H1 (cell line): ENCODE measurements at regions not wholly inside any gene's neighbourhood (a gene's known extent, or its start where the extent isn't known, plus 50 kb on each side); places are given as distances from the start of the nearest gene placed in this dataset.

ENCODE experiments used
- CTCF ChIA-PET: fragments of 300-600 bp; sonication (Branson Sonifier 250); formaldehyde crosslinking; loops from one replicate; lab custom pipeline; 2021; ENCODE audit not compliant: partially characterized antibody; lab: Charles Lee
- POLR2A ChIA-PET: fragments of 300-600 bp; sonication (Branson Sonifier 250); formaldehyde crosslinking; loops from one replicate; lab custom pipeline; 2021; ENCODE audit warnings: inconsistent platforms; ENCODE audit not compliant: partially characterized antibody; lab: Charles Lee
- DNase-seq, 2 experiments: peaks; one replicate each; pipeline versions ENCODE4 v3.0.0 to v3.0.0-alpha.2; 2010 to 2022; ENCODE audit warnings: low spot score in 2 of 2, low read depth in 1 of 2, mixed read lengths in 1 of 2
- FAIRE-seq: peaks from 2 replicates; lab custom pipeline; 2011; peaks lifted over from hg19 to GRCh38; lab: Jason Lieb, UNC
- H2AFZ ChIP-seq: 2 replicates; pipeline ENCODE4 v1.8.1; 2012; ENCODE audit warnings: low read length, inconsistent platforms
- H2AK5ac ChIP-seq: 2 replicates; pipeline ENCODE4 v1.6.1; 2013; ENCODE audit warnings: low read depth, low read length
- H2BK120ac ChIP-seq: replicated peaks from 2 replicates; pipeline ENCODE3; 2013; ENCODE audit warnings: low read depth, low read length, inconsistent platforms
- H2BK12ac ChIP-seq: 2 replicates; pipeline ENCODE4 v1.6.1; 2013; ENCODE audit warnings: low read depth, low read length
- H2BK15ac ChIP-seq: 2 replicates; pipeline ENCODE4 v1.6.1; 2013; ENCODE audit warnings: low read length
- H2BK20ac ChIP-seq: 2 replicates; pipeline ENCODE4 v1.6.1; 2013; ENCODE audit warnings: low read length
- H2BK5ac ChIP-seq: 2 replicates; pipeline ENCODE4 v1.6.1; 2013; ENCODE audit warnings: low read depth, low read length
- H3K14ac ChIP-seq: 2 replicates; pipeline ENCODE4 v1.6.1; 2013; ENCODE audit warnings: inconsistent platforms; ENCODE audit not compliant: insufficient read length
- H3K18ac ChIP-seq: 2 replicates; pipeline ENCODE4 v1.6.1; 2013; ENCODE audit warnings: low read length; ENCODE audit errors: extremely low read depth
- H3K23ac ChIP-seq: 2 replicates; pipeline ENCODE4 v1.6.1; 2013; ENCODE audit warnings: inconsistent platforms; ENCODE audit not compliant: insufficient read length
- H3K23me2 ChIP-seq: 2 replicates; pipeline ENCODE4 v1.6.1; 2013; ENCODE audit warnings: low read depth, low read length
- H3K27ac ChIP-seq: 2 replicates; pipeline ENCODE4 v1.6.1; 2011; ENCODE audit warnings: low read depth, low read length, inconsistent platforms
- H3K27me3 ChIP-seq, 4 experiments: replicated peaks in 1 of 4; 1 replicate in 1 of 4; 2 replicates in 3 of 4; pipeline versions ENCODE4 v1.6.1 to v1.8.1; 2011 to 2013; ENCODE audit warnings: low read length in 3 of 4, mild to moderate bottlenecking in 3 of 4, inconsistent platforms in 2 of 4, mixed read lengths in 2 of 4, moderate library complexity in 1 of 4; ENCODE audit not compliant: control insufficient read depth in 3 of 4, insufficient read depth in 3 of 4; ENCODE audit errors: extremely low read depth in 1 of 4
- H3K36me3 ChIP-seq, 4 experiments: 2 replicates each; pipeline versions ENCODE4 v1.6.1 to v1.8.1; 2011 to 2013; ENCODE audit warnings: mild to moderate bottlenecking in 4 of 4, low read length in 3 of 4, moderate library complexity in 2 of 4, control low read depth in 1 of 4, inconsistent platforms in 1 of 4; ENCODE audit not compliant: insufficient read depth in 4 of 4, control insufficient read depth in 2 of 4
- H3K4ac ChIP-seq: replicated peaks from 2 replicates; pipeline ENCODE3; 2013; ENCODE audit warnings: low read length, low read depth, mixed read lengths, inconsistent platforms; ENCODE audit not compliant: insufficient read length
- H3K4me1 ChIP-seq, 4 experiments: replicated peaks in 1 of 4; 1 replicate in 1 of 4; 2 replicates in 3 of 4; pipeline versions ENCODE4 v1.6.1 to v1.8.1; 2011 to 2013; ENCODE audit warnings: low read length in 3 of 4, inconsistent platforms in 2 of 4, mixed read lengths in 1 of 4; ENCODE audit not compliant: insufficient read depth in 4 of 4, control insufficient read depth in 3 of 4
- H3K4me2 ChIP-seq, 2 experiments: 2 replicates each; pipeline versions ENCODE4 v1.6.1 to v1.8.1; 2011 to 2013; ENCODE audit warnings: low read depth in 2 of 2, low read length in 2 of 2, control low read depth in 1 of 2, inconsistent platforms in 1 of 2, mild to moderate bottlenecking in 1 of 2; ENCODE audit not compliant: insufficient read depth in 1 of 2
- H3K4me3 ChIP-seq, 4 experiments: fragments of 200-600, 300-600 bp in 1 of 4; sonication (generic), shearing (Covaris generic), sonication (Bioruptor Twin) in 1 of 4; 2 replicates each; pipeline versions ENCODE4 v1.5.1 to v1.8.1; 2011 to 2016; ENCODE audit warnings: low read length in 4 of 4, low read depth in 3 of 4, control low read depth in 2 of 4, inconsistent platforms in 2 of 4, mild to moderate bottlenecking in 2 of 4, mixed read lengths in 1 of 4, moderate library complexity in 1 of 4; ENCODE audit not compliant: insufficient read depth in 2 of 4; ENCODE audit errors: extremely low read depth in 1 of 4
- H3K56ac ChIP-seq: replicated peaks from 2 replicates; pipeline ENCODE3; 2013; ENCODE audit warnings: low read depth, mild to moderate bottlenecking, mixed read lengths, low read length, inconsistent platforms; ENCODE audit not compliant: insufficient read length
- H3K79me1 ChIP-seq: 2 replicates; pipeline ENCODE4 v1.6.1; 2013; ENCODE audit warnings: low read depth, low read length, control low read depth
- H3K79me2 ChIP-seq, 2 experiments: 2 replicates each; pipeline versions ENCODE4 v1.6.1 to v1.8.1; 2012 to 2013; ENCODE audit warnings: low read length in 2 of 2, mild to moderate bottlenecking in 2 of 2, inconsistent platforms in 1 of 2; ENCODE audit not compliant: insufficient read depth in 2 of 2, control insufficient read depth in 1 of 2
- H3K9ac ChIP-seq, 4 experiments: replicated peaks in 1 of 4; 1 replicate in 1 of 4; 2 replicates in 3 of 4; pipeline versions ENCODE4 v1.6.1 to v1.8.1; 2011 to 2013; ENCODE audit warnings: low read depth in 3 of 4, low read length in 3 of 4, control low read depth in 2 of 4, mild to moderate bottlenecking in 2 of 4, moderate library complexity in 2 of 4, inconsistent platforms in 1 of 4; ENCODE audit errors: extremely low read depth in 1 of 4
- H3K9me3 ChIP-seq, 2 experiments: 2 replicates each; pipeline versions ENCODE4 v1.6.1 to v1.8.1; 2012 to 2013; ENCODE audit warnings: mild to moderate bottlenecking in 2 of 2, moderate library complexity in 2 of 2, control low read depth in 1 of 2, inconsistent platforms in 1 of 2, low read depth in 1 of 2, low read length in 1 of 2, mixed read lengths in 1 of 2; ENCODE audit not compliant: insufficient read depth in 2 of 2
- H4K20me1 ChIP-seq, 2 experiments: replicated peaks in 1 of 2; 2 replicates each; pipeline versions ENCODE3 to v1.8.1; 2011 to 2013; ENCODE audit warnings: inconsistent platforms in 2 of 2, low read length in 2 of 2, mild to moderate bottlenecking in 1 of 2; ENCODE audit not compliant: insufficient read depth in 2 of 2, control insufficient read depth in 1 of 2
- H4K5ac ChIP-seq: 2 replicates; pipeline ENCODE4 v1.6.1; 2013; ENCODE audit warnings: low read length, low read depth, mixed read lengths, inconsistent platforms; ENCODE audit not compliant: insufficient read length
- H4K8ac ChIP-seq: 2 replicates; pipeline ENCODE4 v1.8.0; 2013; ENCODE audit warnings: mild to moderate bottlenecking, moderate library complexity, low read length, inconsistent platforms; ENCODE audit not compliant: insufficient read depth; ENCODE audit errors: extremely low read depth
- H4K91ac ChIP-seq: replicated peaks from 2 replicates; pipeline ENCODE3; 2013; ENCODE audit warnings: low read length, mixed read lengths, inconsistent platforms; ENCODE audit not compliant: insufficient read length
- CHD2 ChIP-seq: IDR thresholded peaks from 2 replicates; pipeline ENCODE4 v1.6.1; 2012; ENCODE audit warnings: low read length, improper control_type of control experiment
- SIX5 ChIP-seq: IDR thresholded peaks from 2 replicates; pipeline ENCODE4 v1.6.1; 2011; ENCODE audit warnings: mild to moderate bottlenecking, low read depth, low read length
- SP1 ChIP-seq: IDR thresholded peaks from 2 replicates; pipeline ENCODE4 v1.6.1; 2011; ENCODE audit warnings: low read depth, low read length
- WGBS, 2 experiments: shearing (Covaris generic) in 1 of 2; methylation state at CpG; one replicate each; pipeline versions ENCODE4 v1.1.6 to v1.1.7; 2013 to 2015; ENCODE audit warnings: low lambda C conversion rate in 2 of 2, mixed read lengths in 2 of 2, inconsistent platforms in 1 of 2, low coverage in 1 of 2, missing lambda C conversion rate in 1 of 2; ENCODE audit not compliant: insufficient replicate concordance in 2 of 2, insufficient coverage in 1 of 2, insufficient read length in 1 of 2; ENCODE audit errors: extremely low coverage in 1 of 2, missing lambda C conversion rate in 1 of 2; 5-methylcytosine and 5-hydroxymethylcytosine counted together
- TF ChIP-seq, protein P1 (sequence below): IDR thresholded peaks from 2 replicates; pipeline ENCODE4 v1.6.1; 2011; ENCODE audit warnings: low read depth, mild to moderate bottlenecking, low read length; ENCODE audit not compliant: insufficient read depth

DNA sequence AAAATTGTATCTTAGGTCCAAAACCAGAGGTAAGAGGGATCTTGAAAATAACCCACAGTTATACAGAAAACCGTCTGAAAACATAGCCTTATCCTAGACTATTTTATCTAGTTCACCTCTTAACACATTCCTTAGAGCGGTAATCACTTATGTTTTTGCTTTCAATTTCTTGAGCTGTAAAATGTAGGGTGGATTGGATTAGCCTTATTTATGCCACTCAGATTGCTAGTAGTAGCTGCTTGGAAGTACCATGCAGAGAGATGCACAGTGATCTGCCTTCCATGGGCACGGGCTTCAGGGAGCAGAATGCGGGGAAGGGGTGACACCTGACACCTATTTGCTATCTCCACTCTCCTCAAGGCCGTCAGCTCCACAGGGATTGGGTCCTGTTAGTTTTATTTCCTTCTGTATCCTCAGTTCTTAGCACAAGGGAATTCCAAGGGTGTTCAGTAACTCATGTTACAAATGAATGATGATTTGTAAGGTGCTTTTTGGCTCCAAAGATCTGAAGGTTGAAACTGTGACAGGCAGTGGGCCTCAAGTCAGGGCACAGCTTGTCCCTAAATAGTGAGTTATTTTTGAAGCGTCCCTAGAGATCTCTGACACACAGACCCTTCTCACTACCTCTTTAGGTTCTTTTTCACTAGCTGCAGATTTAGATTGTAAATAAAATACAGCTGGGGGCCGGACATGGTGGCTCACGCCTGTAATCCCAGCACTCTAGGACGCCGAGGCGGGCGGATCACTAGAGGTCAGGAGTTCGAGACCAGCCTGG lies 64.0 kb upstream of the PMAIP1 start:
- Histone ChIP-seq H3K23ac (no peak overlapping the region), H3K14ac (no peak overlapping the region), H4K5ac (no peak overlapping the region), H3K79me1 (no peaks in the 10 kb centered on the region), H3K18ac (no peak overlapping the region), H4K8ac (no peak overlapping the region), H3K9ac (no peak overlapping the region), H3K27me3 (no peaks in the 10 kb centered on the region), H3K9me3 (no peaks in the 10 kb centered on the region), H2AFZ (no peak overlapping the region), H3K4me1 (peaks cover 0 to 15% (median 7%) of the 10 kb centered on the region in 4 experiments; a peak in 5 of 7 replicates), H3K4ac (no peak overlapping the region), H3K4me2 (peak overlapping the region; percentile 12 to 52), H3K23me2 (0 out of 2 replicates have a peak, but pooled peaks cover 1% of the 10 kb centered on the region), H4K20me1 (no peaks in the 10 kb centered on the region), H3K36me3 (no peaks in the 10 kb centered on the region), H2BK20ac (peak overlapping the region; percentile 56; the same call in 1 of the 2 replicates), H2BK15ac (no peak overlapping the region; the same call in 1 of the 2 replicates), H3K56ac (no peak overlapping the region), H2BK12ac (no peak overlapping the region), H2BK120ac (no peak overlapping the region), H2AK5ac (no peak overlapping the region), H4K91ac (no peak overlapping the region), H3K4me3 (peak overlapping the region in 1 of 4 experiments; percentile 22; a peak in 1 of 8 replicates), H3K27ac (no peak overlapping the region), H3K79me2 (no peaks in the 10 kb centered on the region), H2BK5ac (no peak overlapping the region)
- 60% methylated on average over 13 of the region's 13 CpGs; no CpG with 5 or more reads in 1 of the 2 experiments for WGBS, 2 experiments
- peak; percentile 66 for FAIRE-seq
- no peak for DNase-seq
- ChIA-PET CTCF (interaction anchor here (0.5 to 7.1 kb wide), 19 partner anchors 11 to 378 kb away, joined by 3 to 40 read pairs (median 3); partner anchors contain the start of gene PMAIP1), POLR2A (interaction anchor here (0.6 to 6.8 kb wide), 6 partner anchors 28 to 126 kb away, joined by 3 to 69 read pairs (median 4); partner anchors contain the start of gene PMAIP1)
- TF ChIP-seq CHD2, result no peak
- TF ChIP-seq SIX5, result no peak
- TF ChIP-seq, protein P1, sequence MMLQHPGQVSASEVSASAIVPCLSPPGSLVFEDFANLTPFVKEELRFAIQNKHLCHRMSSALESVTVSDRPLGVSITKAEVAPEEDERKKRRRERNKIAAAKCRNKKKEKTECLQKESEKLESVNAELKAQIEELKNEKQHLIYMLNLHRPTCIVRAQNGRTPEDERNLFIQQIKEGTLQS, result no peak
- no peak for TF ChIP-seq SP1
